Activated T-cell treated with anti-CD3 and anti-CD28 coated beads, Interleukin-2, amount 50 U/mL, for 24 hours (primary cell): ENCODE measurements at regions not wholly inside any gene's neighbourhood (a gene's known extent, or its start where the extent isn't known, plus 50 kb on each side); places are given as distances from the start of the nearest gene placed in this dataset.
"Not testable (repeated sequence)": the region's sequence is repeated elsewhere in the genome, so short reads cannot be mapped to it uniquely, and the experiment has no call there.

ENCODE experiments used
- DNase-seq: peaks from one replicate; pipeline ENCODE4 v3.0.0-alpha.2; 2020
- H3K27ac Mint-ChIP-seq: 2 replicates; pipeline ENCODE4 v1.8.0; 2020; ENCODE audit warnings: mild to moderate bottlenecking, mixed read lengths
- H3K27me3 Mint-ChIP-seq: 2 replicates; pipeline ENCODE4 v1.8.0; 2020; ENCODE audit warnings: mixed read lengths
- H3K36me3 Mint-ChIP-seq: 2 replicates; pipeline ENCODE4 v1.8.0; 2020; ENCODE audit warnings: low read depth, mixed read lengths
- H3K4me1 Mint-ChIP-seq: 2 replicates; pipeline ENCODE4 v1.8.0; 2020; ENCODE audit warnings: low read depth, mixed read lengths
- H3K4me3 Mint-ChIP-seq: 2 replicates; pipeline ENCODE4 v1.8.0; 2020; ENCODE audit warnings: mild to moderate bottlenecking, moderate library complexity, mixed read lengths
- H3K9me3 Mint-ChIP-seq: 2 replicates; pipeline ENCODE4 v1.8.0; 2020; ENCODE audit warnings: mixed read lengths

DNA sequence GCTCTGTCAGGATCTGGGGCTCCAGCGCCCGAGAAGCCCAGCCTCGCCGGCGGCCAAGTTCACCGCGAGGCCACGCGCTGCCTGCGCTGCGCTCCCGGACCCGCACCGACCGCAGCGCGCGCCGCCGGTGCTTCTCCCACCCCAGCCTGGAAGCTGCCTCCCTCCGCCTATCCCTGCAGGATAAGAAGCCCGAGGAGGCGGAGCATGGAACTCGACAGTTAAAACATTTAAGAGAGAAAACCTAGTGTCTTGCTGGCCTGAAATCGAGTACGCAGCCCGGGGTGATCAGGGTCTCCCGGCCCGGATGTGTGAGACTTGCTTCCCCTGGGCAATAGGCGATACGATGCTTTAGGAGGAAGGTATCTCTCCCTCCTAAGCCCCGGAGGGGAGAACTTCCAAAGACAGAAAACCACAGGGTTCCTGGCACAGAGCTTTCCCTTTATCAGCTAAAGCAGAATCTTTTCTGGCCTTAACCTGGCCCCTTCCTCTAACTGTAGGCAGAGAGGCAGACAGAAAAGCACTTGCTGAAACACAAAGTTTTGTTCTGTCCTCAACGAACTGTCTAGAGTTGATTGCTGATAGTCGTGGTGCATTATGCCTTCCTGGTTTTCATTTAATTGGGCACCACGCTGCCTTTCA lies 163.5 kb upstream of the PLGLB2 start:
- H3K4me1 Mint-ChIP-seq, H3K4me3 Mint-ChIP-seq, H3K36me3 Mint-ChIP-seq, H3K27ac Mint-ChIP-seq, H3K27me3 Mint-ChIP-seq, H3K9me3 Mint-ChIP-seq, DNase-seq: not testable (repeated sequence)

DNA sequence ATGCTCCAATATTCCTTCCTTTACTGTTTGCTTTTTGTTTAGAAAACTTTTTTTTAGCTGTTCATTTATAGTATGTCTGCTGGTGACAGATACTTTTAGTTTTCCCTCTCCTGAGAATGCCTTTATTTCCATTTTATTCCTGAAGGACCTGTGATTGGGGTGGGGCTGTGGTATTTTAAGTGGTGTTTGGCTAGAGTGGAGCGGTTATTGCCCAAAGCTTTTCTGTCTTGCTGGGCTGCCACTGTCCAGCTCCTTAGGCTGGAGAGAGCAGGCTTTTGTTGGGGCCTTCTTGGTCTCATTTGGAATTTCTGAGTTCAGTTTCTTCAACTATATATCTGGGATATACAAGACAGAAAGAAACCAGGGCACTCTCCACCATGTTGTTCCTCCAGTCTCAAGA lies 160.0 kb upstream of the PLGLB2 start:
- H3K9me3 Mint-ChIP-seq, DNase-seq, H3K27ac Mint-ChIP-seq, H3K36me3 Mint-ChIP-seq, H3K4me1 Mint-ChIP-seq, H3K27me3 Mint-ChIP-seq, H3K4me3 Mint-ChIP-seq: not testable (repeated sequence)

DNA sequence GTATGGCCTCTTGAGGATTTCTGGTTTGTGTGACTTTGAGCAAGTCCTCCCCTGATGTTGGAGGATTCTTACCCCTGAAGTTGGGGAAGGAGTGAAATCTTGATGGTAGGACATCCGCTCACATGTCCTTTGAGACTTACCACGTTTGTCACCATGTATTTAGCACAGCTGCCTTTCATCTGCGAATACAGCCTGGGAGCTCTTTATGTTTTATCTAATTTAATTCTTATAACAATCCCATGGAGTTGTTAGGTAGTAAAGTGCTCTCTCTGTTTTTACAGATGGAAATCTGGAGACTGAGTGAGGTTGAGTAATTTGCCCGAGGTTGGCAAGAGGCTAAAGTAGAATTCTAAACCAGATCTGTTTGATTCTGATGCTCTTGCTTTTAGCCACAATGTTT lies 154.9 kb upstream of the PLGLB2 start:
- H3K27ac Mint-ChIP-seq, H3K4me3 Mint-ChIP-seq: not testable (repeated sequence)

DNA sequence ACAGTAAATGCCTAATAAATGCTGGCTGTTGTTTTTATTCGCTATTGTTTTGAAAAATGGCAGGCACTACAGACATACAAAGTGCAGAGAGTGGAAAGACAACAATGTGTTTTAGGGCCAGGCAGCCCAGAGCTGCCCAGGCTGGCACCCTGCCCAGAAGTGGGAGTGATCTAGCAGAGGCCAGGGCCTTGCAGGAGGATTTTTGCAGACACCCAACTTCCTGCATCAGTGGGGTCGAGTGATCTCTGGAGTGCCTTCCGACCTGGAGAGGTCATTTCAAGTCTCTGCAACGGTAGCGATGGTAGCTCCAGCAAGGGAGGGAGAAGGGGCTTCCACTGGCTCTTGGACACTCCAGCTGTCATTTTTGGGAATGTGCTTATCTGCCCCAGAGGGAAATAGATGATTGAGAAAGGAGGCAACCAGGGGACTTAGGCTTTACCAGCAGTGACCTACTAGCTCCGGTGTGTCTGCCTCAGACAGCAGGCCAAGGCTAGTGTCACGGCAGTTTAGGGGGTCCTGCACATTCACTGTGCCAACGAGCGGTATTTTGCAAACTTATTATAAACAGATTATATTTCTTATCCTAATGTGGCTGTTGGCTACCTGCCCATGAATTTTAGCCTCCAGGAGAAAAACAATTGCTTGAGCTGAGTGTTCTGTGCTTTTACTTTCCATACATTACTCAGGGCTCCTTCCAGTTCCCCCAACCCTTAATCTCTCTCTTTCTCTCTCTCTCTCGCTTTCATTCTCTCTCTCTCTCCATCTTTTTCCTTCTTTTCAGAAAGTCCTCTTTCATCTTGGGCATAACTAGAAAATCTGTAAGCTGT lies 153.9 kb upstream of the PLGLB2 start:
- not testable (repeated sequence) for H3K36me3 Mint-ChIP-seq, H3K9me3 Mint-ChIP-seq, H3K27me3 Mint-ChIP-seq, DNase-seq, H3K4me3 Mint-ChIP-seq, H3K4me1 Mint-ChIP-seq, H3K27ac Mint-ChIP-seq

More for the DNA sequence above, 154.9 kb upstream of the PLGLB2 start:
- not testable (repeated sequence) for DNase-seq, H3K4me1 Mint-ChIP-seq, H3K36me3 Mint-ChIP-seq, H3K27me3 Mint-ChIP-seq, H3K9me3 Mint-ChIP-seq

DNA sequence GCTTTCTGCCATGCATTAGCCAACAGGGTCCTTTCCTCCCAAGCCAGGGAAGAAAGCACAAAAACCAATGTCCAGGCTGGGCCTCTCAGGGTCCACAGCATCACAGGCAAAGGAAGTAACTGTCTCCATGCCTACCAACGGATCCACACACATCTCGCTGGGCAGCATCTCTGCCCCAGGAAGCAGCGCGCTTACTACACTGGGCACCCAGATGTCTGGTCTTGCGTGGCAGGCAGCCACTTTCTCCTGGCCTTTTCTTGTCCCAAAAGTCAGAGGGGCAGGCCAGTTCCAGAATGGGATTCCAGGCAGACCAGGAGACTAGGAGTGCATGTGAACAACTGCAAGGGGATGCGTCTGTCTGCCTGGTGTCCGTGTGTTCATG lies 153.3 kb upstream of the PLGLB2 start:
- H3K27me3 Mint-ChIP-seq, DNase-seq, H3K9me3 Mint-ChIP-seq, H3K27ac Mint-ChIP-seq, H3K36me3 Mint-ChIP-seq, H3K4me1 Mint-ChIP-seq, H3K4me3 Mint-ChIP-seq: not testable (repeated sequence)

DNA sequence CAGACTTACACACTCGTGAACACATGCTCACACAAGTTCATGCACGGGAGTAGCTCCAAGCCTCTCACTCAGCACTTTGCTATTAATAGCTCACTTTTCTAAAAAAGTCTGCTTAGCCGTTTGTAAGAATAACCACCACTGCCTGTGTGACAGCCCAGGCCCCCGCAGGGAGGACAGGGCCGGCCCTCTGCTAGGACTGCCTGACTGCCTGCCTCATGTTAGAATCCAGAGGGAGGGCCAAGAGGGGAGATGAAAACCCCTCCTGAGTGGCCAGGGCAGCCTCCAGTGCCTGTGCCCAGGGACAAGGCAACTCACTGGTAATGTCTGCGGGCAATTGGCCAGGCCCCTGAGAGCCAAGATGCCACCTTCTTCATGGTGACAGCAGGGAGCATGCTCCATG lies 152.9 kb upstream of the PLGLB2 start:
- H3K27me3 Mint-ChIP-seq, H3K27ac Mint-ChIP-seq, DNase-seq, H3K4me1 Mint-ChIP-seq, H3K36me3 Mint-ChIP-seq, H3K9me3 Mint-ChIP-seq, H3K4me3 Mint-ChIP-seq: not testable (repeated sequence)

DNA sequence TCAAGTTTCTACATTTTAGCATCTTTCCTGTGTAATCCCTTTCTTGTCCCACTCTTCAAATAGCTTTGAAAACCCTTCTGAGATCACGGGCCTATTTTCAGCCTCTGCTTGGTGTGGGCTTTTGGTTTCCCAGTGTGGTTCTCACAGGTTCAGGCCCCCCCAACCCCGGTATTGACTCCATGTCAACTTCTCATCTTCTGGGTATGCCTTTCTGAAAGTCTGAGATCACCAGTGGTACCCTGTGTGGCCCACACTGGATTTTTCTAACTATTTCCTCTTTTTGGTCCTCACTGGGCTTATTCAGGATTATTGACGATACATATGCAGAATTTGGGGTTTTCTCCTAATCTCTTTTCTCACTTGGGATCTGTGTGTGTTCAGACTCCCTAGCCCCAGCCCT lies 146.9 kb upstream of the PLGLB2 start:
- H3K27me3 Mint-ChIP-seq, DNase-seq, H3K4me3 Mint-ChIP-seq, H3K9me3 Mint-ChIP-seq, H3K36me3 Mint-ChIP-seq, H3K4me1 Mint-ChIP-seq, H3K27ac Mint-ChIP-seq: not testable (repeated sequence)

DNA sequence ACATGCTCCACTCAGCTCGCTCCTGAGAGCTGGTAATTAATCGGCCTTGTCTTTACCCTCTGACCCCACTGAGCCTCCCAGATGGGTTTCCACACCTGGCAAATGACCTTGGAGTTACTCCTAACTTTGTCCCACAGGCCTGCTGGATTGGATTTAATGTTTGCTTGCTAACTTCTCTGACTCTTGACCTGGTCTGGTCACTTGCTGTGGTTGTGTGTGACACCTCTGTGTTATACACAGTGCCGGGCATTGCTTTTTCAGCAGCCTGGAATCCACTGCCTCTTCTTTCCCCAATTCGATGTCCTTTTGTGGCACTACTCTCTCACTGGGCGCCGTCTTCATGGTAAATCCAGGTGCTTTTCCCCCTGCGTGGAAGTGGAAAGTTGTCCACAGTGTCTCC lies 145.8 kb upstream of the PLGLB2 start:
- H3K4me3 Mint-ChIP-seq, H3K27ac Mint-ChIP-seq, DNase-seq, H3K36me3 Mint-ChIP-seq, H3K27me3 Mint-ChIP-seq, H3K9me3 Mint-ChIP-seq, H3K4me1 Mint-ChIP-seq: not testable (repeated sequence)

DNA sequence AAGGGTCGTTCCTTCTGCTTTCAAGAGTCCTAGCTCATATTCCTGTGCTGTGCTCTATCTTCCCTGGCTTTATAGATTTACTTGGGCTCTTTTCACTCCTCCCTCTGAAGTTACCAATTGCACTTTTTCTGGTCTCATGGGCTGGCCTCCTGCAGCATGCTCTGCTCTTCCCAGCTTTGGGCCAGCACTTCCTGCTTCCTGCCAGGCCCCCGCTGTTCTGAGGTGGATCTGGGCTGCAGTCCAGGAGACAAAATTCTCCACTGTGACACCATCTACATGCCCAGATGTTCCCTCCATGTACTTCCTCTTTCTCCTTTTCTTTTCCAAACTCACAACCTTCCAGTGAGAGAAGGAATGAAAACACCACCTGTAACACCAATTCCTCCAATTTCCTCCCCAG lies 145.2 kb upstream of the PLGLB2 start:
- not testable (repeated sequence) for H3K27me3 Mint-ChIP-seq, H3K4me3 Mint-ChIP-seq, H3K36me3 Mint-ChIP-seq, H3K9me3 Mint-ChIP-seq, H3K27ac Mint-ChIP-seq, DNase-seq, H3K4me1 Mint-ChIP-seq

DNA sequence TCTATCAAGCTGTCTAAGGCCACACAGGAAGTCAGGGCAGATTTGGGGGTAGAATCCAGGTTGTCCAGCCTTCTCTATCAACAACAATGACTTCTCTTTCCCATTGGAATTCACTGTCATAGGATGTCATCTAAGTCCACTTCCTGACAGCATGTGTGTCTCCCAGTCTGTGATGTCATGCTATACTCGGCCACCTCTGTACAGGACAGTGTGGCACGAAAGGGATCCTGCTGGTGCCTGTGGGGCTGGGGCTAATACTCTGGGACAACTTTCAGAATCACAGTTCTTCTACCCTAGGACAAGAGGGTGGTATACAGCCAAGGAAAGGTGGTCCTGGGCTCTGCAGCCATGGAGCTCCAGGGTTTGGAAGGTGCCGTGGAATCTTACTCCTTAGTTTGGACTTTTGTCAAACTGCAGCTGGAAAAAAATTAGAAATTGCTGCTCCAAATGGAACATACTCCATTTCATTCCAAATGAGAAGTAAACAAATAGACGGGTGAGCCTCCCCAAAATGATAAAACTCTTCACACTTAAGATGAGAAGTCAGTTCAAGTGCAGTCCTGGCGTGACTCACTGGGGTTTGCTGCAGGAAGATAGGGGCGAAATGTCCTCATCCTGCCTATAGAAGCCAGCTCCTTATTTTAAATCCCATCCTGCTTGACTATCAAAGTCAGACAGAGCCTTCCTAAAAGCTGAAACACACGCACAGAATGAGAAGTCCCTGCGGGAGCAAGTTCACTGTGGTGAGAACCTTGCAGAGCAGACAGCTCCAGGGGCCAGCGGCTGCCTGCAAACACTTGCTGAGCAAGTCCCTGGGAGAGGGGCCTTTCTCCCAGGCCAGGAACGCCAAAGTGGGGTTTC lies 144.2 kb upstream of the PLGLB2 start:
- not testable (repeated sequence) for H3K36me3 Mint-ChIP-seq, H3K27me3 Mint-ChIP-seq, H3K27ac Mint-ChIP-seq, DNase-seq, H3K4me1 Mint-ChIP-seq, H3K4me3 Mint-ChIP-seq, H3K9me3 Mint-ChIP-seq

DNA sequence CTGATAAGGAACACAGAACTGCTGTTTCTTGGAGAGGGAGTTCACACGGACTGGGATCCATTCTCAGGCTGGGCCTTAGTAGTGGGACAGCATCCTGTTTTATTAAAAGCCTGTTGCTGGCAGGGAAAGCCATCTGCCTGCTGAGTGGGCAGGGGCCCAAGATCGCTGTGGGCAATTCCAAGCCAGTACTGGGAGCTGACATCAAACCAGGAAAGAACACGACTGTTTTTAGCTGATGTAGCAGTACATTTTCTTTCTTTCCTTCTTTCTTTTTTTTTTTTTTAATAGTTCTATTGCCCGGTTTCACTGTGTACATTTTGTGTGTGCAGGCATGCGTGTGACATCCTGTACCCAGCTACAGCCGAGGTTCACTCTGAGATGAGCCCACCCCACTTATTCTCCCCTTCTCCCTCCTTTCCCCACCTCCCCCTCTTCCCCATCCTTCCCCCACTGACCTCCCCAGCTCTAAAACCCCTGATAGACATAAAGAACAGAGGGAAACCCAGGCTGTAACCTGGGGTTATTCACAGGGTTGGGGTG lies 143.5 kb upstream of the PLGLB2 start:
- not testable (repeated sequence) for H3K4me3 Mint-ChIP-seq, H3K36me3 Mint-ChIP-seq, H3K9me3 Mint-ChIP-seq, DNase-seq, H3K27ac Mint-ChIP-seq, H3K4me1 Mint-ChIP-seq, H3K27me3 Mint-ChIP-seq

DNA sequence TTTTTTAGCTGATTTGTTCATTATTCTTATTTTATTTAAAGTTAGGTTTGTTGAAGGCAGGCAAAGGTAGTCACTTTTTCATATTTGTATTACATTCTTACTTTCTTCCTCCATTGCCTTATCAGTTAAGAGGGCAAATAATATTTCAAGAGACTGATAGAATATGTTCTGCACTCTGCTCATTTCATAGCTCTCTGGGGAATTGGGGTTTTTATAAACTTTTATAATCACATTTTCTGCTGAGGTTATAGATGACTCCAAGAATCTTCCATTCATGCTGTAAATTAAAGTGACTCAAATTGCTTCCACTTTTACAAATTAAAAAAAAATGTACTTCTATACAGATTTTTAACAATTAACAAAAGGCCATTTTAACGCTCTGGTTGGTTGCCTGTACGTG lies 142.9 kb upstream of the PLGLB2 start:
- DNase-seq, H3K9me3 Mint-ChIP-seq, H3K36me3 Mint-ChIP-seq, H3K27ac Mint-ChIP-seq, H3K4me1 Mint-ChIP-seq, H3K27me3 Mint-ChIP-seq, H3K4me3 Mint-ChIP-seq: not testable (repeated sequence)

DNA sequence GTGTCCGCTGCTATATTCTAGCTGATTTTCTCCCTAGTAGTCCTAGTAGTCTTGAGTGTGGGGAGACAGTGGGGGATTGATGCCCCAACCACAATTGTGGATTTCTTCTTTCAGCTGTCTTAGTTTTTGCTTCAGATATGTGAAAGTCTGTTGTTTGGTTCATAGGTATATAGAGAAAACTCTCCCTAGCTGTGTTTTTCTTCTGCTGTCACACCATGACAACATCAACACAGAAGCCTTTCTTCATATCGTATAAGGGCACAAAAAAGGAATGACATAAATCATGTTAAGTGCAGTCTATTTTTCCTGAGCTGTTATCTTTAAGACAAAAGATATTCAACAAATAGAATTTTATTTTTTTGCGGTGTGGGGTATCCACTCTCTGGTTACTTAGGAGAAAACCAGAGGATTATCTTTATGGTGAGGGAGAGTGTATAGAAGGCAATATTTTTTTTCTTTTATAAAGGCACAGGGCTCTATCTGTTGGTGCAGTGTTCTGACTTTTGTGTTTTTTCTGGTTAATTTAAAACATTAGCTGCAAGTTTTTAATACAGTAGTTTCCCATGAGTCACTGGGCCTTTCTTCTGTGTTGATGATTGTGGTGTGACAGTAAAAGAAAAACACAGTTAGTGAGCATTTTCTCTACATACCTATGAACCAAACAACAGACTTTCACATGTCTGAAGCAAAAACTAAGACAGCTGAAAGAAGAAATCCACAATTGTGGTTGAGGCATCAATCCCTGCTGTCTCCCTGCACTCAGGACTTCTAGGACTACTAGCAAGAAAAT lies 139.3 kb upstream of the PLGLB2 start:
- H3K9me3 Mint-ChIP-seq, H3K4me1 Mint-ChIP-seq, H3K27ac Mint-ChIP-seq, H3K4me3 Mint-ChIP-seq, DNase-seq, H3K36me3 Mint-ChIP-seq, H3K27me3 Mint-ChIP-seq: not testable (repeated sequence)

DNA sequence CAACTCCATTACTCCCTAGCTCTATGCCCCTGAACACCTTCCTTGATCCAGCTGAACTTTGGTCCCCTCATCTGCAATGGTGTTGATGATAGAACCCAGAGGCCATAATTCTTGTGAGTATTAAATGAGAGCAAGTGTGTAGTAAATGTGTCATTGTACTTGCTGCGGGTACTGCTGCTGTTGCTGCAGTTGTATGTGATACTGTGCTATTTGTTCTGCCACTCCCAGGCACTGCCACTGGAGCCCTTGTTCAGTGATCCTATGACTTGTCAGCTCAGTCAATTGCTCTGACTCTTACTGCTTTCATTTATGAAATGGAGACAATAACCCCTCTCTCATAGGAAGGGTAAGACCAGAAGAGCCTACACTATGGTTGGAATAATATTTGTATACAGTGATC lies 136.9 kb upstream of the PLGLB2 start:
- not testable (repeated sequence) for H3K27me3 Mint-ChIP-seq, H3K36me3 Mint-ChIP-seq, DNase-seq, H3K4me3 Mint-ChIP-seq, H3K27ac Mint-ChIP-seq, H3K4me1 Mint-ChIP-seq, H3K9me3 Mint-ChIP-seq
